ENCODE measurements at regions not wholly inside any gene's neighbourhood (a gene's known extent, or its start where the extent isn't known, plus 50 kb on each side); places are given as distances from the start of the nearest gene placed in this dataset.
"Not testable (repeated sequence)": the region's sequence is repeated elsewhere in the genome, so short reads cannot be mapped to it uniquely, and the experiment has no call there.

DNA sequence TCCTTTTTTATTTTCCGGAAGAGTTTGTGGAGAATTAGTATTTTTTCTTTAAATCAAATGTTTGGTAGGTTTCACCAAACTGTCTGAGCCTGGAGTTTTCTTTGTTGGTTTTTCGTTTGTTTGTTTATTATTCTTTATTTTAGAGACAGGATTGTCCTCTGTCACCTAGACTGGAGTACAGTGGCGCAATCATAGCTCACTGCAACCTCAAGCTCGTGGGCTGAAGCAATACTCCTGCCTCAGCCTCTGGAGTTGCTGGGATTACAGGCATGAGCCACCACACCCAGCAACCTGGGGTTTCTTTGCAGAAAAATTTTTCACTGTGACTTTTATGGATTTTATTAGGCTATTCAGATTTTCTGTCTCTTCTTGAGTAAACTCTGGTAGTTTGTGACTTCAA is 120.2 kb upstream of the LOC128125822 start:
- no peak overlapping the region for H3K4me3 Mint-ChIP-seq
- H3K36me3 Mint-ChIP-seq (ENCODE audit: low read depth) = no peaks in the 10 kb centered on the region
- H3K9me3 Mint-ChIP-seq = no peaks in the 10 kb centered on the region
- peaks cover 3% of the 10 kb centered on the region for H3K27me3 Mint-ChIP-seq (ENCODE audit: low read depth)
- H3K4me1 Mint-ChIP-seq (ENCODE audit: low read depth) = no peaks in the 10 kb centered on the region
- no peak overlapping the region for H3K27ac Mint-ChIP-seq

DNA sequence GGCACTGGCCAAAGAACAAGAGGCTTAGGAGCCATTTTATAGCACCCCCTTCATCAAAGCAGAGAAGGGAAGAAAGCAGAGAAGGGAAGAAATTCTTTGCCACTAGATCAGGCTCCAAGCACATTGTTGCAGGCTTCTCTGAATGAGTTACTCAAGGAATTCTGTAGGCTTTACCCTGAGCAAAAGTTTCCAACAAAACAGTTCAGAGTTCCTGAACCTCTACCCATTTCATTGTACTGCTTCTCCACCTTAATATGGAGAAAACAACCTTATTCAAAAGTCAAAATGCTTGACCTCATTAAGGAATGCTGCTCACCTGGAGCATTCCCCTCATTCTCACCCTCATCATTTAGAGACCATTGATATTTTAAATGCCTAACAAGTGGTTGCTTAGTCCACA is 115.5 kb upstream of the LOC128125822 start:
- H3K36me3 Mint-ChIP-seq (ENCODE audit: low read depth) = no peaks in the 10 kb centered on the region
- H3K4me1 Mint-ChIP-seq (ENCODE audit: low read depth) = no peaks in the 10 kb centered on the region
- no peak overlapping the region for H3K4me3 Mint-ChIP-seq
- H3K9me3 Mint-ChIP-seq = no peaks in the 10 kb centered on the region
- no peaks in the 10 kb centered on the region for H3K27me3 Mint-ChIP-seq (ENCODE audit: low read depth)
- no peak overlapping the region for H3K27ac Mint-ChIP-seq

DNA sequence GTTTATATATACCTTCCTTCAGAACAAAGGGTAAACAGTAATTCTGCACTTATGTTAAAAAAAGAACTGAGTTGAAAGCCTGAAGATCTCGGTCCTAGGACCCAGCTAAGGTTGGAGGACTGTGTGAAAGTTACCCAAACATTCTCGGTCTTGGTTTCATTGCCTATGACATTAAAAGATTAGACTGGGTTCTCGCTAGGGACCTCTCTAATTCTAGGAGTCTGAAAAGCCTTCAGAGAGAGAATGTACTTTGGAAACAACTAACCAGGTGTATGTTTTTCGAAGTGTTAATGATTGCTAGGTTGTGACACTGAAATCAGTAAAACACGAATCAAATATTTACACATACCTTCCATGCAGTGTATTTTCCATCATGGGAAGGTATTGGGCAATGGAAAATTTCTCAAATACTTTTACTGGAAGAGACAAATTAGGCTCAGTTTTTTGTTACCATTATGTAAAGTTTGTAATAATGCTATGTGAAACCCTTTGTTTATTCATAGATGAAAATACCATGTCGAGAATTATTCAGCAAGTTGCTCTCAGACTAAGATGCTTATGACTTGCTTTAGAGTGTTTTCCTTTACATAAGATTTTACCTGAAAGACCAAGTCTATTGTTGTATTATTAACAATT is 113.7 kb upstream of the LOC128125822 start:
- Mint-ChIP-seq H3K36me3 (ENCODE audit: low read depth) (no peaks in the 10 kb centered on the region), H3K27me3 (ENCODE audit: low read depth) (no peaks in the 10 kb centered on the region), H3K9me3 (no peaks in the 10 kb centered on the region), H3K4me1 (ENCODE audit: low read depth) (no peaks in the 10 kb centered on the region), H3K4me3 (no peak overlapping the region), H3K27ac (no peak overlapping the region)

DNA sequence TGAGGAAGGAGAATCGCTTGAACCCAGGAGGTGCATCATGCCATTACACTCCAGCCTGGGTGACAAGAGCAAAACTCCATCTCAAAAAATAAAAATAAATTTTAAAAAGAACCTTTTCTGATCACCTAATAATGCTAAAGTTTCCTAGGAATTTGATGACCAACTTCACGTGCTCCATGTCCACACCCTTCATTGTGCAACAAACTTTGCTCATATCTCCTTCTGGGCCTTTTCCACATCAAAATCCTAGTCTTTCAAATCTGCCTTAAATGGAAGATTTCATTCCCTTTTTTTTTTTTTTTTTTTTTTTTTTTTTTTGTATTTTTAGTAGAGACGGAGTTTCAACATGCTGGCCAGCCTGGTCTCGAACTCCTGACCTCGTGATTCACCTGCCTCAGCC is 112.5 kb upstream of the LOC128125822 start:
- Mint-ChIP-seq H3K9me3 (no peaks in the 10 kb centered on the region), H3K4me3 (no peak overlapping the region), H3K4me1 (ENCODE audit: low read depth) (no peaks in the 10 kb centered on the region), H3K27me3 (ENCODE audit: low read depth) (no peaks in the 10 kb centered on the region), H3K36me3 (ENCODE audit: low read depth) (no peaks in the 10 kb centered on the region), H3K27ac (no peak overlapping the region)

DNA sequence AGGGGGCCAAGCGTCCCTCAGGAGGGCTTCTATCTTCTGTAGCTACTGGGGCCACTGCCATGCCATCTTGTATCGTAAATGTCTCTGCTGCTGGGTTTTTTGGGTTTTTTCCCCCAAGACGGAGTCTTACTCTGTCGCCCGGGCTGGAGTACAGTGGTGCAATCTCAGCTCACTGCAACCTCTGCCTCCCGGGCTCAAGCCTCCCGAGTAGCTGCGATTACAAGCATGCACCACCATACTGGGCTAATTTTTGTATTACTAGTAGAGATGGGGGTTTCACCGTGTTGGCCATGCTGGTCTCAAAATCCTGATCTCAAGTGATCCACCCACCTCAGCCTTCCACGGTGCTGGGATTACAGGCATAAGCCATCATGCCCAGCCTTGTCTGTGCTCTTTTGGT is 111.3 kb upstream of the LOC128125822 start:
- Mint-ChIP-seq H3K4me1 (ENCODE audit: low read depth) (no peaks in the 10 kb centered on the region), H3K36me3 (ENCODE audit: low read depth) (no peaks in the 10 kb centered on the region), H3K4me3 (no peak overlapping the region), H3K27me3 (ENCODE audit: low read depth) (no peaks in the 10 kb centered on the region), H3K9me3 (no peaks in the 10 kb centered on the region), H3K27ac (no peak overlapping the region)

DNA sequence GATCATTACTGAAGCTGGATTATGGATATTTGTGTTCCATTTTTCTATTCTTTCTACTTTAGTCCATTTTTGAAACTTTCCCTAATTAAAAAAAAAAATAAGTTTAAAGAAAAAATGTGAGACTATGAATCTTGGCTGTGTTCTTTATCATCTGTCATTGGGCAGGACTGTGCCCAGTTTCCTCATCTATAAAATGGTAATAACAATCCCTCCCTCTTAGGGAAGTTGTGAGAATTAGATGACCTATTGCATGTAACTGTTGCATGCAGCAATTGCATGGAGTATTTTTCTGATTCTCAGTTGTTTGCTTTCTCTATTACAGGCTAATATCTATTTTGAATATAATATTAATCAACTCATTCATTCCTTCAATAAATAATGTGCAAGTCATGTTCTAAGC is 108.2 kb upstream of the LOC128125822 start:
- H3K4me3 Mint-ChIP-seq = no peak overlapping the region

DNA sequence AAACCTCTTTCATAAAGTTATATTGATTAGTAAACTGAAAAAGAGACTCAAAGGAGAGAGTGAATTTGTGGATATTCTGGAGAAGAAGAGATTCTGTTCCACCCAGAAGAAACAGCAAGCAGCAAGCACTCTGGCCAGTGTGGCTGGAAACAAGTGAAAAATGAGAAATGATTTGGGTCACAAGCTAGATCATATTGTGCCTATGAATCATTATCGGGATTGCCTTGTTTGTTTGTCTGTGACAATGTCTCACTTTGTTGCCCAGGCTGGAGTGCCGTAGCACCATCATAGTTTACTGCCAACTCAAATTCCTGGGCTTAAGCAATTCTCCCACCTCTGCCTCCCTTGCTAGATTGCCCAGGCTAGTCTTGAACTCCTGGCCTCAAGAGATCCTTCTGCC is 106.5 kb upstream of the LOC128125822 start:
- Mint-ChIP-seq H3K4me1 (ENCODE audit: low read depth) (no peaks in the 10 kb centered on the region), H3K27me3 (ENCODE audit: low read depth) (no peaks in the 10 kb centered on the region), H3K36me3 (ENCODE audit: low read depth) (no peaks in the 10 kb centered on the region), H3K4me3 (no peak overlapping the region), H3K27ac (no peak overlapping the region), H3K9me3 (no peaks in the 10 kb centered on the region)

More for the DNA sequence above, 108.2 kb upstream of the LOC128125822 start:
- Mint-ChIP-seq H3K27me3 (ENCODE audit: low read depth) (no peaks in the 10 kb centered on the region), H3K27ac (no peak overlapping the region), H3K36me3 (ENCODE audit: low read depth) (no peaks in the 10 kb centered on the region), H3K4me1 (ENCODE audit: low read depth) (no peaks in the 10 kb centered on the region), H3K9me3 (no peaks in the 10 kb centered on the region)

DNA sequence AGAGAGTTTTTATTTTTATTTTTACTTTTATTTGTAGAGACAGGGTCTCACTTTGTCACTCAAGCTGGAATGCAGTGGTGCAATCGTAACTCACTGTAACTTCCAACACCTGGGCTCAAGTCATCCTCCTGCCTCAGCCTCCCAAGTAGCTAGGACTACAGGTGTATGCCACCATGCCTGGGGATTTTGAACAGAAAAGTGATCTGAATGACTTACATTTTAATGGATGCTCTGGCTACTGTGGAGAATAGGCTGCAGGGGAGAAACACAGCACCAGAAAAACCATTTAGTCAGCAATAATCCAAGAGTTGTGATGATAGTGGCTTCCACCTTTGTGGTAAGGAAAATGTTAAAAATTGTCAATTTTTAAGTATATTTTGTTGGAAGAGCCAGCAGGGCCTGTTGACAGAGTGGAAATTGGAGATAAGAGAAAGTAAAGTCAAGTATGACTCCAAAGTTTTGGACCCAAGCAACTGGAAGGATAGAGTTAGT is 106.0 kb upstream of the LOC128125822 start:
- Mint-ChIP-seq H3K9me3 (no peaks in the 10 kb centered on the region), H3K27ac (no peak overlapping the region), H3K4me1 (ENCODE audit: low read depth) (no peaks in the 10 kb centered on the region), H3K36me3 (ENCODE audit: low read depth) (no peaks in the 10 kb centered on the region), H3K4me3 (no peak overlapping the region), H3K27me3 (ENCODE audit: low read depth) (no peaks in the 10 kb centered on the region)

DNA sequence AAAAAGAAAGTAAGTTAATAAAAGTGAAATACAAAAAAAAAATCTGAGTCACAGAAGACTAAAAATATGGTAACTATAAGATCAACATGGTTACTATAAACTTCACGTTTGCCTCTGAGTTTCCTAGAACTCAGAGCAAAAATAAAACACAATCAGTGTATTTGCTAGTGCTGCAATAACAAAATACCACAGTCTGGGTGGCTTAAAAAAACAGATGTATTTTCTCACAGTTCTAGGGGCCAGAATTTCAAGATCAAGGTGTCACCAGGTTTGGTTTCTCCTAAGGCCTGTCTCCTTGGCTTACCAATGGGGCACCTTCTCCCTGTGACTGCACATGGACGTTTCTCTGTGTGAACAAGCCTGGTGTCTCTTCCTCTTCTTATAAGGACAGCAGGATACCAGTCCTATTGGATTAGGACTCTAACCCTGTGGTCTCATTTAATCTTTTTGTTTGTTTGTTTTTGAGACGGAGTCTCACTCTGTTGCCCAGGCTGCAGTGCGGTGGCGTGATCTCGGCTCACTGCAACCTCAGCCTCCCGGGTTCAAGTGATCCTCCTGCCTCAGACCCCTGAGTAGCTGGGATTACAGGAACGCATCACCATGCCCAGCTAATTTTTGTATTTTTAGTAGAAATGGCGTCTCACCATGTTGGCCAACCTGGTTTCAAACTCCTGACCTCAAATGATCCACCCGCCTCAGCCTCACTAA is 104.9 kb upstream of the LOC128125822 start:
- Mint-ChIP-seq H3K27me3 (ENCODE audit: low read depth) (no peaks in the 10 kb centered on the region), H3K36me3 (ENCODE audit: low read depth) (no peaks in the 10 kb centered on the region), H3K4me3 (no peak overlapping the region), H3K27ac (no peak overlapping the region), H3K4me1 (ENCODE audit: low read depth) (no peaks in the 10 kb centered on the region), H3K9me3 (no peaks in the 10 kb centered on the region)

DNA sequence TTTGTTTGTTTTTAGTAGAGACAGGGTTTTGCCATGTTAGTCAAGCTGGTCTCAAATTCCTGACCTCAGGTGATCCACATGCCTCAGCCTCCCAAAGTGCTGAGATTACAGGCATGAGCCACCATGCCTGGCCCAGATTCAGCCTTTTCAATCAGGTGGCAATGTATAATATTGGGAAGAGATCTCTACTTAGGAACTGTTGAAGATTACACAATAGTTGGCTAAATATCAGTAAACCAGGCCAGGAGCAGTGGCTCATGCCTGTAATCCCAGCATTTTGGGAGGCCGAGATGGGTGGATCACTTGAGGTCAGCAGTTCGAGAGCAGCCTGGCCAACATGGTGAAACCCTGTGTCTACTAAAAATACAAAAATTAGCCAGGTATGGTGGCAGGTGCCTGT is 101.1 kb upstream of the LOC128125822 start:
- not testable (repeated sequence) for H3K27ac Mint-ChIP-seq; H3K36me3 Mint-ChIP-seq (ENCODE audit: low read depth); H3K27me3 Mint-ChIP-seq (ENCODE audit: low read depth); H3K9me3 Mint-ChIP-seq; H3K4me1 Mint-ChIP-seq (ENCODE audit: low read depth); H3K4me3 Mint-ChIP-seq

DNA sequence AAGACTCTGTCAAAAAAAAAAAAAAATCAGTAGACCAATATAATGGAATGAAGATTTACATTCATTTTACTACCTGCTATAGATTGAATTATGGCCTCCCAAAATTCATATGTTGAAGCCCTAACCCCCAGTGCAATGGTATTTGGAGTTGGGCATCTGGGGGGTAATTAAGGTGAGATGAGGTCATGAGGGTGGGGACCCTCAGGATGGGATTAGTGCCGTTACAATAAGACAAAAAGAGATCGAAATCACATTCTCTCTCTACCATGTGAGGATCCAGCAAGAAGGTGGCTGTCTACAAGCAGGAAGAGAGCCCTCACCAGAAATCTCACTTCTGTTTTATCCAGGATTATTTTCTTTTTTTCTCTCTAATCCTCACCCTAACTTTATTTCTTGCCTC is 100.6 kb upstream of the LOC128125822 start:
- no peak overlapping the region for H3K27ac Mint-ChIP-seq
- no peak overlapping the region for H3K4me3 Mint-ChIP-seq
- no peaks in the 10 kb centered on the region for H3K36me3 Mint-ChIP-seq (ENCODE audit: low read depth)
- no peaks in the 10 kb centered on the region for H3K4me1 Mint-ChIP-seq (ENCODE audit: low read depth)
- H3K27me3 Mint-ChIP-seq (ENCODE audit: low read depth) = peaks cover 7% of the 10 kb centered on the region
- no peaks in the 10 kb centered on the region for H3K9me3 Mint-ChIP-seq

DNA sequence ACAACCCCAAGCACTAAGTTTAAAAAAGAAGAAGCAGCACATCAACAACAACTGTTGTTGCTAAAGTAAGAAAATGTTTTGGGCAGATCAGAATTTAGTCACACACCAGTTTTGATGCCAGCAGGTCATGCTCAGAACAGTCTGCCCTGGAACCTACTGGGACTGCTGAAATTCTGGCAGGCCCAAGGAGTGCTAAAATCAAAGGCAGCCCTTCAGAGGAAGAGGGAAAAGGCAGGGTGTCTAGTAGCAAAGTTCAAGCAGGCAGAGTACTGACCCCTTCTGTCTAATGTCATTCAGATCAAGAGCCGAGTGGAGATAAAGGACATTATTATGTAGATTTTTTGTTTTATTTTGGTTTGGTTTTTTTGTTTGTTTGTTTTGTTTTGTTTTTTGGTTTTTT is 96.6 kb upstream of the LOC128125822 start:
- no peak overlapping the region for H3K4me3 Mint-ChIP-seq
- H3K4me1 Mint-ChIP-seq (ENCODE audit: low read depth) = no peaks in the 10 kb centered on the region
- H3K36me3 Mint-ChIP-seq (ENCODE audit: low read depth) = no peaks in the 10 kb centered on the region

DNA sequence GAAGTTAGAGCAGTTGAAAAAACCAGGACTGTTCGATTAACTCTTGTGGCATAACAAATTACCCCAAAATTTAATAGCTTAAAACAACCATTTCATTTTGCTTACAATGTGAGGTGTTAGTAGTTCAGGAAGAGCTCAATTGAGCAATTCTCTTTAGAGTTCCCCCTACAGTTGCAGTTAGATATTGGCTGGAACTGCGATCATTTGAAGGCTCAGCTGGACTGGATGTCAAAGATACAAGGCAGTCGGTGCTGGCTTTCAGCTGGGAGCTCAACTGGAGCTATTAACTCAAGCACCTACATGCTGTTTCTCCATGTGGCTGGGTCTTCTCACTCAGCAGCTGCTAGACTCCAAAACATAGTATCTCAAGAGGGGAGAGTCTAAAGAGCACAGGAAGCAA is 96.0 kb upstream of the LOC128125822 start:
- no peak overlapping the region for H3K4me3 Mint-ChIP-seq
- H3K27me3 Mint-ChIP-seq (ENCODE audit: low read depth) = peaks cover 10% of the 10 kb centered on the region

More for the DNA sequence above, 96.6 kb upstream of the LOC128125822 start:
- Mint-ChIP-seq H3K27me3 (ENCODE audit: low read depth) (peaks cover 10% of the 10 kb centered on the region), H3K9me3 (no peaks in the 10 kb centered on the region), H3K27ac (no peak overlapping the region)

DNA sequence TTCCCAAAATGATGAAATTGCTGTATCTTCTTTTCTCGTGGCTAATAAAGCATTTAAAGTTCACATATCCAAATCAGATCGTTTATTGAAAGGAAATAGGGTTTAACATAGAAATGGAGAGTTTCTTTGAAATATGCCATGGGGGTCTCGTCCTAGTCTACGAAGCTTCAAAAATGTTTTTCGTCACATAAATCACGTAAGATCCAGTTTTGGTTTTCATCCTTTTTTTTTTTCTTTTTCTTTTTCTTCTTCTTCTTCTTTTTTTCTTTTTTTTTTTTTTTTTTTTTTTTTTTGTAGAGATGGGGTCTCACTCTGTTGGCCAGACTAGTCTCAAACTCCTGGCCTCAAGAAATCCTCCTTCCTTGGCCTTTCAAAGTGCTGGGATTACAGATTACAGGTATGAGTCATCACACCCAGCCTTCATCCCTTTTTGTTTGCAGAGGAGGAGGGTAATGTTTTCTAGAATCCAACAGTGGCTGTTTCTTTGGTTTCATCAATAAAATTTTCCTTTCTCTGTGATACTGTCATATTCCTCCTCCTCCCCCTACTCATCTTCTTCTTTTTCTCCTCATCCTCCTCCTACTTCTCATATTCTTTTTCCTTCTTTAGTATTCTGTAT is 94.7 kb upstream of the LOC128125822 start:
- no peaks in the 10 kb centered on the region for H3K4me1 Mint-ChIP-seq (ENCODE audit: low read depth)
- no peaks in the 10 kb centered on the region for H3K9me3 Mint-ChIP-seq
- no peaks in the 10 kb centered on the region for H3K36me3 Mint-ChIP-seq (ENCODE audit: low read depth)
- H3K4me3 Mint-ChIP-seq = no peak overlapping the region
- no peak overlapping the region for H3K27ac Mint-ChIP-seq
- peaks cover 10% of the 10 kb centered on the region for H3K27me3 Mint-ChIP-seq (ENCODE audit: low read depth)

More for the DNA sequence above, 96.0 kb upstream of the LOC128125822 start:
- Mint-ChIP-seq H3K36me3 (ENCODE audit: low read depth) (no peaks in the 10 kb centered on the region), H3K27ac (no peak overlapping the region), H3K4me1 (ENCODE audit: low read depth) (no peaks in the 10 kb centered on the region), H3K9me3 (no peaks in the 10 kb centered on the region)

DNA sequence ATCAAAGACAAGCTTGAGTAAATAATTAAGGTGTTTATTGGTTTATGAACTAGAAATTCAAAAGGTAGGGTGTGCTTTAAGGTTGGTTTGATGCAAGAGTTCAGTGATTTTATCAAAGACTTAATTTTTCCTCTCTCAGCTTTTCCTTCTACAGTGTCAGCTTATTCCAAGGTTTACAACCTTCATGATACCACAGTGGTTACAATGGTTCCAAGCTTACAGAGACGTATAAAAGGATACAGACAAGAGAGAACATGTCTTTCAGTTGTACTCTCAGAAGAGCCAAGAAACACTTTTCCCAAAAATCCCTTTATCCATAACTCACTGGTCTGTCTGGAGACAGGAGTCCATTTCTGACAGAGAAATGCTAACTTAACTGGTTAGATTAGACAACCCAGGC is 93.5 kb upstream of the LOC128125822 start:
- Mint-ChIP-seq H3K4me3 (no peak overlapping the region), H3K27ac (no peak overlapping the region), H3K36me3 (ENCODE audit: low read depth) (no peaks in the 10 kb centered on the region), H3K27me3 (ENCODE audit: low read depth) (peaks cover 10% of the 10 kb centered on the region), H3K9me3 (no peaks in the 10 kb centered on the region), H3K4me1 (ENCODE audit: low read depth) (no peaks in the 10 kb centered on the region)
